Smooth muscle cell (in vitro differentiated cells): ENCODE measurements at regions not wholly inside any gene's neighbourhood (a gene's known extent, or its start where the extent isn't known, plus 50 kb on each side); places are given as distances from the start of the nearest gene placed in this dataset.

Experiments
- DNase-seq: peaks from one replicate; lab custom pipeline; 2025; ENCODE audit not compliant: unreplicated experiment; lab: John Stamatoyannopoulos, UW
- H2AFZ ChIP-seq: fragments of 200-600 bp; sonication (generic); 2 replicates; pipeline ENCODE4 v1.6.0; 2016; ENCODE audit warnings: antibody characterized with exemption, low read depth, mild to moderate bottlenecking
- H3F3A ChIP-seq: fragments of 200-600 bp; sonication (generic); 2 replicates; pipeline ENCODE4 v1.6.0; 2017; ENCODE audit warnings: antibody characterized with exemption, low read depth
- H3K27ac ChIP-seq: fragments of 200-600 bp; sonication (generic); 2 replicates; pipeline ENCODE4 v1.5.1; 2016; ENCODE audit warnings: low read depth, mild to moderate bottlenecking
- H3K27me3 ChIP-seq: fragments of 200-600 bp; sonication (generic); 2 replicates; pipeline ENCODE4 v1.6.1; 2016; ENCODE audit warnings: low read depth, mild to moderate bottlenecking
- H3K36me3 ChIP-seq: fragments of 200-600 bp; sonication (generic); 2 replicates; pipeline ENCODE4 v1.5.1; 2016; ENCODE audit warnings: low read depth
- H3K4me1 ChIP-seq: fragments of 200-600 bp; sonication (generic); 2 replicates; pipeline ENCODE4 v1.5.1; 2016; ENCODE audit warnings: low read depth
- H3K4me2 ChIP-seq: fragments of 200-600 bp; sonication (generic); 2 replicates; pipeline ENCODE4 v1.6.0; 2016; ENCODE audit warnings: mild to moderate bottlenecking
- H3K4me3 ChIP-seq: fragments of 200-600 bp; sonication (generic); 2 replicates; pipeline ENCODE4 v1.5.1; 2016; ENCODE audit warnings: mild to moderate bottlenecking
- H3K79me2 ChIP-seq: fragments of 200-600 bp; sonication (generic); 2 replicates; pipeline ENCODE4 v1.6.0; 2016; ENCODE audit warnings: low read depth, mild to moderate bottlenecking
- H3K9ac ChIP-seq: fragments of 200-600 bp; sonication (generic); 2 replicates; pipeline ENCODE4 v1.6.0; 2016; ENCODE audit warnings: low read depth
- H3K9me3 ChIP-seq: fragments of 200-600 bp; sonication (generic); replicated peaks from 2 replicates; pipeline ENCODE4 v1.5.1; 2016; ENCODE audit warnings: low read depth
- H4K20me1 ChIP-seq: fragments of 200-600 bp; sonication (generic); 2 replicates; pipeline ENCODE4 v1.6.0; 2016; ENCODE audit warnings: low read depth
- WGBS: methylation state at CpG from one replicate; pipeline ENCODE4 v1.1.7; 2016; ENCODE audit warnings: low lambda C conversion rate; 5-methylcytosine and 5-hydroxymethylcytosine counted together
- TF ChIP-seq, protein P1 (sequence below): fragments of 200-600 bp; sonication (generic); IDR thresholded peaks from 2 replicates; pipeline ENCODE4 v1.5.1; 2017; ENCODE audit warnings: borderline replicate concordance, mild to moderate bottlenecking, antibody characterized with exemption; ENCODE audit not compliant: insufficient read depth, poor library complexity, severe bottlenecking

DNA sequence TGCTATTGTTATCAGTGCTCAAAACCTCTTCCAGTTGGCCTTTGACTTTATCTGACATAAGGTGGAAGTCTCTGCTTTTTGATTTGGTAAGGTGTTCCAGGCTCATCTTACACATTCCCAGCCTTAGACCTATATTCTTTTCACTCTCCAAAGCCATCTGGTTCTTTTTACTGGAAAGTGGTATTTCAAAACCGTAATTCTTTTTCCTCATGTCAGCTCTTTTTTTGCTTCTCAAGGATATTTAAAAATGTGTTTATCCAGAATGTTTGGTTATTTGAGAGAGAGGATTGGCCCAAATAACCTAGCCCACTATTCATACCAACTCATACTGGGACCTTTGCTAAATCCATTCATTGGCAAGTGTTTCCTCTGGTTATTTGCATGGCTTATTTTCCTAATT lies 411.2 kb upstream of the PIK3C3 start:
- DNase-seq = no peak
- Histone ChIP-seq H3K27ac (no peak overlapping the region), H3F3A (no peaks in the 10 kb centered on the region), H3K4me3 (no peak overlapping the region), H3K4me2 (no peak overlapping the region), H2AFZ (no peak overlapping the region), H3K27me3 (peaks cover 17% of the 10 kb centered on the region), H3K4me1 (no peaks in the 10 kb centered on the region), H3K9me3 (no peaks in the 10 kb centered on the region), H3K9ac (no peak overlapping the region), H4K20me1 (no peaks in the 10 kb centered on the region), H3K36me3 (no peaks in the 10 kb centered on the region), H3K79me2 (no peaks in the 10 kb centered on the region)
- TF ChIP-seq, protein P1, sequence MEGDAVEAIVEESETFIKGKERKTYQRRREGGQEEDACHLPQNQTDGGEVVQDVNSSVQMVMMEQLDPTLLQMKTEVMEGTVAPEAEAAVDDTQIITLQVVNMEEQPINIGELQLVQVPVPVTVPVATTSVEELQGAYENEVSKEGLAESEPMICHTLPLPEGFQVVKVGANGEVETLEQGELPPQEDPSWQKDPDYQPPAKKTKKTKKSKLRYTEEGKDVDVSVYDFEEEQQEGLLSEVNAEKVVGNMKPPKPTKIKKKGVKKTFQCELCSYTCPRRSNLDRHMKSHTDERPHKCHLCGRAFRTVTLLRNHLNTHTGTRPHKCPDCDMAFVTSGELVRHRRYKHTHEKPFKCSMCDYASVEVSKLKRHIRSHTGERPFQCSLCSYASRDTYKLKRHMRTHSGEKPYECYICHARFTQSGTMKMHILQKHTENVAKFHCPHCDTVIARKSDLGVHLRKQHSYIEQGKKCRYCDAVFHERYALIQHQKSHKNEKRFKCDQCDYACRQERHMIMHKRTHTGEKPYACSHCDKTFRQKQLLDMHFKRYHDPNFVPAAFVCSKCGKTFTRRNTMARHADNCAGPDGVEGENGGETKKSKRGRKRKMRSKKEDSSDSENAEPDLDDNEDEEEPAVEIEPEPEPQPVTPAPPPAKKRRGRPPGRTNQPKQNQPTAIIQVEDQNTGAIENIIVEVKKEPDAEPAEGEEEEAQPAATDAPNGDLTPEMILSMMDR = no peak
- WGBS = 66% methylated on average over 1 of the region's 1 CpG

DNA sequence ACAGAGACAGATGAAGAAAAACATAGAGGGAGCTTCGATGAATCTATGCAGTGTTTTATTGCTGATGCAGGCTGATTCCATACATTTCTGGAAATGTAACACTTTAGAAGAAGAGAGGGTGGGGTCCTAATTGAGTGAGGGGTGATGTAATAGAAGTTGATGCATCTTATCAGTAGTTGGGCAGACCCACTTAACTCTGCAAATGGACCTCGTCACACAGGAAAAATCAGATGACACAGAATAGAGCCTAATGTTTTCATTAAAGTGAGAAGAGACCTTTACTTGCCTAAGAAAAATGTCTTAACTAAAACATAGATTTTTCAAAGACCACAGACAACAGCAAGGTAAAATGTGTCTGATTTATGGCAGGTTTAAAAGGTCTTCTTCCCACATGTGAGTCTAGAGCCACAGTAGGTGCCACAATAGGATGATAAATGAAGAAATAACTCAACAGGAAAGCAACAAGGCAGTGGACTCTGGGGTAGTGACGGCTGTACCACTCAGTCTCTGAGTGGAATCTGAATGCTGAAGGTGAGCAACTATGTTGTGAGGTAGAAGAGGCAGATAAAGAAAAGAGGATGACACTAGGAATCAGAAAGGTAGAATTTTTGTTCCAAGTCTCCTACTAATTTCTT lies 414.7 kb upstream of the PIK3C3 start:
- Histone ChIP-seq H3K27me3 (peaks cover 11% of the 10 kb centered on the region), H2AFZ (no peak overlapping the region), H3F3A (no peaks in the 10 kb centered on the region), H3K9me3 (no peaks in the 10 kb centered on the region), H3K79me2 (no peaks in the 10 kb centered on the region), H3K27ac (no peak overlapping the region), H3K9ac (no peak overlapping the region), H3K4me1 (no peaks in the 10 kb centered on the region), H3K4me2 (no peak overlapping the region), H3K36me3 (no peaks in the 10 kb centered on the region), H3K4me3 (no peak overlapping the region), H4K20me1 (no peaks in the 10 kb centered on the region)
- DNase-seq = no peak
- WGBS = 81% methylated on average over 3 of the region's 3 CpGs
- TF ChIP-seq, protein P1 = no peak

DNA sequence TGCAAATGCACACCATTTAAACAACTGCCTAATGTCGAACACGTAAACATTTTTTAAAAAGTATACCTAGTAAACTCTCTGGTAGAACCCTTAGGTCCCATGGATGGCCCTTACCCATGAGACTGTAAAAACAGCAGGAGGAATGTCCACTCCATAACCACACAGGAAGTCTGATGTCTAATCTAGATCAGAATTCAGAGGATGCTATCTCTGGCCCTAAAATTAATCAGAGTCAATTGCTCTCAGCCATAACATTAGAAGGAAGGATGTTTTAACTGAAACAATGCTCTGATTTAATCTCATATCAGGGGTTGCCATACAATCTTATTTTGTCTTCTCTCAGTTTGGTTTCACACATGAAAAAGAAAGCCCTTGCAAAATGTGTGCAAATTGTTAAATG lies 416.3 kb upstream of the PIK3C3 start:
- Histone ChIP-seq H3K4me2 (no peak overlapping the region), H3K36me3 (no peaks in the 10 kb centered on the region), H3K9me3 (no peaks in the 10 kb centered on the region), H2AFZ (no peak overlapping the region), H3F3A (no peaks in the 10 kb centered on the region), H3K27me3 (peaks cover 11% of the 10 kb centered on the region), H3K4me1 (no peaks in the 10 kb centered on the region), H3K9ac (no peak overlapping the region), H3K4me3 (no peak overlapping the region), H3K27ac (no peak overlapping the region), H4K20me1 (no peaks in the 10 kb centered on the region), H3K79me2 (no peaks in the 10 kb centered on the region)
- DNase-seq = no peak
- WGBS = 98% methylated on average over 2 of the region's 2 CpGs
- TF ChIP-seq, protein P1 = no peak

DNA sequence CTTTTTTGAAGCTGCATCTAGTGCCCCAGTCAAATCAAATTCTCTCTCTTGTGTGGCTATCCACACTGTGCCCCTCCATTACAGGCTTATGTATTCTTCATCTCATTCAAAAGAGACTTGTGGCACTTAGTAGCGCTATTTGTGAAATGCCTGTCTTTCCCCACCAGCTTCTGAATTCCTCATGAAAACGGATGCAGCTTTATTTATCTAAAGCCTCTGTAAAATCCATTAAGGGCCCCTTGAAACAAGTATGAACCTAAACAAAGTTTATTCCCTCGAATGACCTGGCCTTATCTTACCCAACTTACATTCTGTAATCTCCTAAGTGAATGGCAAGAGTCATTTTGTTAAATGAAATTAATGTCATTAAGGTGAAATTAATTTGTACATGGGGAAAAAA lies 417.4 kb upstream of the PIK3C3 start:
- Histone ChIP-seq H3K9ac (no peak overlapping the region), H3K27me3 (peaks cover 5% of the 10 kb centered on the region), H3K79me2 (no peaks in the 10 kb centered on the region), H3K4me1 (no peaks in the 10 kb centered on the region), H4K20me1 (no peaks in the 10 kb centered on the region), H2AFZ (no peak overlapping the region), H3K36me3 (no peaks in the 10 kb centered on the region), H3K9me3 (no peaks in the 10 kb centered on the region), H3K4me3 (no peak overlapping the region), H3F3A (no peaks in the 10 kb centered on the region), H3K27ac (no peak overlapping the region), H3K4me2 (peak overlapping the region; percentile 4)
- TF ChIP-seq, protein P1 = no peak
- 47% methylated on average over 3 of the region's 3 CpGs for WGBS
- DNase-seq = no peak
